Glomerular endothelial cell (primary cell): ENCODE measurements at regions not wholly inside any gene's neighbourhood (a gene's known extent, or its start where the extent isn't known, plus 50 kb on each side); places are given as distances from the start of the nearest gene placed in this dataset.
"Not testable (repeated sequence)": the region's sequence is repeated elsewhere in the genome, so short reads cannot be mapped to it uniquely, and the experiment has no call there.

Experiments used
- DNase-seq: peaks from one replicate; pipeline ENCODE4 v3.0.0-alpha.2; 2011; ENCODE audit warnings: low read depth, low spot score; ENCODE audit errors: extremely low read depth

- not testable (repeated sequence) for DNase-seq
Observed at GRCh38 chr13:61878565-61878964, 462.9 kb upstream of the PCDH20 start.

GRCh38 chr13:61874970-61875579 is 459.4 kb upstream of the PCDH20 start:
- DNase-seq: no peak

- DNase-seq: no peak
Observed at GRCh38 chr13:61873717-61874116, 458.1 kb upstream of the PCDH20 start.

- DNase-seq: no peak
Observed at GRCh38 chr13:61857198-61857597, 441.5 kb upstream of the PCDH20 start.

GRCh38 chr13:61852116-61852619 is 436.5 kb upstream of the PCDH20 start:
- DNase-seq: no peak

- DNase-seq: no peak
Observed at GRCh38 chr13:61850794-61851193, 435.1 kb upstream of the PCDH20 start.

- DNase-seq: no peak
Observed at GRCh38 chr13:61838568-61838967, 422.9 kb upstream of the PCDH20 start.

GRCh38 chr13:61833228-61833627 is 417.6 kb upstream of the PCDH20 start:
- no peak for DNase-seq

- DNase-seq: no peak
Observed at GRCh38 chr13:61831026-61831425, 415.4 kb upstream of the PCDH20 start.

GRCh38 chr13:61830475-61830874 is 414.8 kb upstream of the PCDH20 start:
- DNase-seq: no peak

GRCh38 chr13:61824168-61824567 is 408.5 kb upstream of the PCDH20 start:
- DNase-seq: no peak

- no peak for DNase-seq
Observed at GRCh38 chr13:61812286-61812685, 396.6 kb upstream of the PCDH20 start.

- no peak for DNase-seq
Observed at GRCh38 chr13:61810065-61810464, 394.4 kb upstream of the PCDH20 start.

- DNase-seq: no peak
Observed at GRCh38 chr13:61797397-61797796, 381.7 kb upstream of the PCDH20 start.

GRCh38 chr13:61795580-61795979 is 379.9 kb upstream of the PCDH20 start:
- DNase-seq: no peak

- DNase-seq: no peak
Observed at GRCh38 chr13:61779456-61779855, 363.8 kb upstream of the PCDH20 start.

- DNase-seq: no peak
Observed at GRCh38 chr13:61778531-61778930, 362.9 kb upstream of the PCDH20 start.

GRCh38 chr13:61777899-61778298 is 362.2 kb upstream of the PCDH20 start:
- DNase-seq: no peak

- no peak for DNase-seq
Observed at GRCh38 chr13:61777271-61777670, 361.6 kb upstream of the PCDH20 start.

GRCh38 chr13:61774903-61775302 is 359.3 kb upstream of the PCDH20 start:
- DNase-seq: no peak

- no peak for DNase-seq
Observed at GRCh38 chr13:61770681-61771080, 355.0 kb upstream of the PCDH20 start.

GRCh38 chr13:61768175-61768574 is 352.5 kb upstream of the PCDH20 start:
- no peak for DNase-seq

GRCh38 chr13:61766667-61767058 is 351.0 kb upstream of the PCDH20 start:
- DNase-seq: no peak
